GM12892 (cell line): ENCODE measurements at regions not wholly inside any gene's neighbourhood (a gene's known extent, or its start where the extent isn't known, plus 50 kb on each side); places are given as distances from the start of the nearest gene placed in this dataset.

Experiments used
- POLR2A ChIP-seq: IDR thresholded peaks from 2 replicates; pipeline ENCODE4 v1.6.1; 2011; ENCODE audit warnings: low read depth, low read length, control low read depth
- POLR2AphosphoS5 ChIP-seq: IDR thresholded peaks from 2 replicates; pipeline ENCODE4 v1.6.1; 2011; ENCODE audit warnings: low read depth, low read length, control low read depth
- TAF1 ChIP-seq: IDR thresholded peaks from 2 replicates; pipeline ENCODE4 v1.6.1; 2011; ENCODE audit warnings: low read depth, mild to moderate bottlenecking, control low read depth, low read length, borderline replicate concordance

DNA sequence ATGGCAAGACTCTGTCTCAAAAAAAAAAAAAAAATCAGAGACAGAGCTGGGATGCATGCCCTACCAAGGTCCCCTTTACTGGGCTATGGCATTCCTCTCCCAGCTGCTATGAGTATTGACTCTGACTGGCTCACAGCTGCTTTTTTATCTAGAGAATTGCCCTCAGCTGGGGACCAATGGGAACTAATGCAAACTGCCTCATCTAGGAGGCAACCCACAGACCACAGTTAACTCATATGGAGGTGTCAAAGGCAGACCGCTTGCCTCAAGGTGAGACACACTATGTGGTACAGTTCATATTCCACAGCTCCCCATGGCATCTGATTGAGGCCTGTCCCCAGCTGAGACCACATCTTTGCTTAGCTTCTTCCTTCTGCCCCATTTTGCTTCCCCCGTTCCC, 183.5 kb upstream of the EOMES start:
- TF ChIP-seq POLR2A (no peak), POLR2AphosphoS5 (no peak), TAF1 (no peak)
